H54 (cell line): ENCODE measurements at regions not wholly inside any gene's neighbourhood (a gene's known extent, or its start where the extent isn't known, plus 50 kb on each side); places are given as distances from the start of the nearest gene placed in this dataset.
"Not testable (repeated sequence)": the region's sequence is repeated elsewhere in the genome, so short reads cannot be mapped to it uniquely, and the experiment has no call there.

Experiments
- DNase-seq: peaks from one replicate; pipeline ENCODE4 v3.0.0; 2011; ENCODE audit warnings: low spot score, mixed read lengths; ENCODE audit not compliant: insufficient read length
- FAIRE-seq: peaks from 3 replicates; lab custom pipeline; 2011; peaks lifted over from hg19 to GRCh38; lab: Jason Lieb, UNC
- POLR2A ChIP-seq: IDR thresholded peaks from 2 replicates; pipeline ENCODE4 v1.6.1; 2011; ENCODE audit warnings: low read depth, mild to moderate bottlenecking, low read length

DNA sequence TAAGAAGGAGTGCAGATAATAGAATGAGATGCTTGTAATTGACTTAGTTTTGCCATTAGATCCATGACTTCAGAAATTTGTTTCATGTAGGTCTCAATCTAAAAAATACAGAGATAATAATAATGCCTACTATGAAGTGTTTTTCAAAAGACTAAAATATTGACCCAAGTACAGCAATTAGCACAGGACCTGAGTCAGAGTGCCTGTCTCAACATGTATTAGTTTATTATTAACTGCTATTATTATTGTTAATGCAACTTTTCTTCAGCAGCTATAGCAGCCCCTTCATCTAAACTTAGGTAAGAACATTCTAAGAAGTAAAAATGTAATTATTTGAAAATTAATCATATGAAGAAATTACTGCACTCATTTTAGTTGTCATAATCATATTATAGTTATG, 82.9 kb upstream of the HGF start:
- DNase-seq (no peak), FAIRE-seq (no peak)
- TF ChIP-seq POLR2A = no peak

DNA sequence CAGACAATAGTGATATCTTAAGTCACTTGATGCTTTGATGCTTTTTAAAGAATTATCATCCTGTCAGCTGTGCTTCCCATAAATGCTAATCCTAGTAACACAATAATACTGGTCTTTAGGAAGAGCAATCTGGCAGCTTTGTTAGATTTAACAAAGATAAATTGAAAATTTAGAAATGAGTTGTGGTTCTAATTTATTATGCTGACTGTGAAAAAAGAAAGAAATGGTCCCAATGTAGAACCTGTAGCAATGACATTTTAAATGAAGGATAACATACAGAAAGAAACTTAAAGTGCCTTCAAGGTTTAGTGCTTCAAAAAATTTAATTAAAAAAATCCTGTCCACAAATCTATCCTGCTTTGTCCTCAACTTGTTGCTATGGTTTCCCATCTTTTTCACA, 81.6 kb upstream of the HGF start:
- FAIRE-seq (no peak), DNase-seq (no peak)
- TF ChIP-seq POLR2A = no peak

DNA sequence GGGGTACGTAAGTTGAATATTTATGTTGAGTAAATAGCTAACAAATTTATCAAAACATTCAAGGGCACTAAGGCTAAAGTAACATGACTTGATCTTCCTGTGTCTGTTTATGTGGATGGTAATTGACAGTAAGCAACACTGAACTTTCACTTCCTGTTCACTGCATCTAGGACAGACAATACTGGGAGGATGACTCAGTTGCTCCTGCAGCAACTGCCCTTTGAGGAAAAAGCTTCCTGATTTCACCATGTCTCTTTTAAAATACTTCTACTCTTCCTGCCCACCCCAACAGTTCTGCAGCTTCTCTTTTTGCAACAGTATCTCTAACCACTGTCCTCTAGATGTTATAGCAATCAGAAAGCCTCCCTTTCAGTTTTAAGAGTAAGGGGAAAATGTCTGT, 76.6 kb upstream of the HGF start:
- DNase-seq (no peak), FAIRE-seq (no peak)
- no peak for TF ChIP-seq POLR2A

DNA sequence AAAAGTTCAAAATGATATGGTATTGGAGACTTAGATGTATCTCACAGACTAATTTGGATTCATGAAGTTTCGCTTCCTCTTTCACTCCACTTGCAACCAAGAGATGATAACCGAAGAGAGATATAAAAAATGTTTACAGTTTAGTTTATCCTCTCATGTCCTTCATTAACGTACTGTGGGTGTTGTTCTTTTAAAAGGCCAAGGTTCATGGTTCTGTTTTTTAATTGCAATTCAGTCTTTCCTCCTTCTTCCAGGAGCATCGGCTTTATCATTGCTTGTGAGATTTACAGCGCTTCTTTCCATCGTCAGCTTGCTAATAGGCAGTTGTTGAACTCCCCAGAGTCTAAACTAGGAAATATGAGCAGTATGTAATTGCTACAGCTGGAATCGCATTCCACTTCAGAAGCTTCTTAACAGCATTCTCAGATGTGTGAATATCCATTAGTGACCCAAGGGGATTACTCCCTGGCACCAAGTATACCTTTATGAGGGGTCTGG, 75.9 kb upstream of the HGF start:
- TF ChIP-seq POLR2A = no peak
- DNase-seq (no peak), FAIRE-seq (no peak)

DNA sequence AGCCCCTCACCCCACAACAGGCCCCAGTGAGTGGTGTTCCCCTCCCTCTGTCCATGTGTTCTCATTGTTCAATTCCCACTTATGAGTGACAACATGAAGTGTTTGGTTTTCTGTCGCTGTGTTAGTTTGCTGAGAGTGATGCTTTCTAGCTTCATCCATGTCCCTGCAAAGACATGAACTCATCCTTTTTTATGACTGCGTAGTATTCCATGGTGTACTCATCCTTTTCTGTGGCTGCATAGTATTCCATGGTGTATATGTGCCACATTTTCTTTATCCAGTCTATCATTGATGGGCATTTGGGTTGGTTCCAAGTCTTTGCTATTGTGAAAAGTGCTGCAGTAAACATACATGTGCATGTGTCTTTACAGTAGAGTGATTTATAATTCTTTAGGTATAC, 73.8 kb upstream of the HGF start:
- not testable (repeated sequence) for FAIRE-seq, DNase-seq

DNA sequence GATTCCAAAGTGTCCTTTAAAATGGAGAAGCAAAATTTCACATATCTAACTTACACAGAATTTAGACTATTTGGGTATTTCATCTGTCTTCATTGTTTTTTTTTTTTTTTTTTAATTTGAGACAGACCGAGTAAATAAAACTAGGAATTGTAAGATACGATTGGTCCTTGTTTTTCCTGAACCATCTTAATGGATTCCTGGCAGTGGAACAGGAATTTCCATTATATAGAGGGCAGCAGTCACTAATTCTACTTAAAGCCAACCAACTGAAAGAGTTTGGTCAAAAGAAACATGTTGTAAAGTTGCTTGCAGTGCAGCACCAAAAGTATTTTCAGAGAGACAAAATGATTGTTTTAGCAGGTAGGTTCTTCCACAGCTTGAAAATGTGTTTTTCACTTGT, 72.5 kb upstream of the HGF start:
- DNase-seq (no peak), FAIRE-seq (no peak)
- no peak for TF ChIP-seq POLR2A

DNA sequence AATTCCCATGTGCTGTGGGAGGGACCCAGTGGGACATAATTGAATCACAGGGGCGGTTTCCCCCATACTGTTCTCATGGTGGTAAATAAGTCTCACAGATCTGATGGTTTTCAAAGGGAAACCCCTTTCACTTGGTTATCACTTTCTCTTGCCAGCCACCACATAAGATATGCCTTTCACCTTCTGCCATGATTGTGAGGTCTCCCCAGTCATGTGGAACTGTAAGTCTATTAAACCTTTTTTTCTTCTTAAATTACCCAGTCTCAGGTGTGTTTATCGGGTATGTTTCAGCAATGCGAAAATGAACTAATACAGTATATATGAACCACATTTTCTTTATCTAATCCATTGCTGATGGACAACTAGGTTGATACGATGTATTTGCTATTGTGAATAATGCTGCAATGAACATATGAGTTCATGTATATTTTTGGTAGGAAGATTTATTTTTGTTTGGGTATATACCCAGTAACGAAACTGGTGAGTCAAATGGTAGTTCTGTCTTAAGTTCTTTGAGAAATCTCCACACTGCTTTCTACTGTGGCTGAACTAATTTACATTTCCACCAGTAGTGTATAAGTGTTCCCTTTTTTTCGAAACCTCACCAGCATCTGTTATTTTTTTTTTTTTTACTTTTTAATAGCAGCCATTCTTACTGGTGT, 70.0 kb upstream of the HGF start:
- DNase-seq (no peak), FAIRE-seq (no peak)
- TF ChIP-seq POLR2A = no peak

DNA sequence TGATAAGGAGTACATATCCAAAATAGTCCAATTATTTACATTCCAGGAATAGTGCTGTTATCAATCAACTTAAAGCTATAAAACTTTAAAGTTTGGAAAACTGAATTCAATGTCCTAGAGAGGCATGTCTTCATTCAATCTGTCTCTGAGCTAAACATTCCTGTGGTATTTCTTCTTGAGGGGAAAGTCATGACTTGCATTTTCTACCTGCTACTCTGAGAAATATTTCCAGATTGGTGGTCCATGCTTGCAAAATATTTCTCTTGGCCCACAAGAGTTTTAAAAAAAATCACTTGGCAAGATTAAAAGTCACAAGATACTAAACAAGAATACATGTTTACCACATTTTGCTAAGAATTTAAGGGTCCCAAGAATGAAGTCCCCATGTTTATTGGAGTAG, 63.6 kb upstream of the HGF start:
- no peak for TF ChIP-seq POLR2A
- FAIRE-seq (no peak), DNase-seq (no peak)

DNA sequence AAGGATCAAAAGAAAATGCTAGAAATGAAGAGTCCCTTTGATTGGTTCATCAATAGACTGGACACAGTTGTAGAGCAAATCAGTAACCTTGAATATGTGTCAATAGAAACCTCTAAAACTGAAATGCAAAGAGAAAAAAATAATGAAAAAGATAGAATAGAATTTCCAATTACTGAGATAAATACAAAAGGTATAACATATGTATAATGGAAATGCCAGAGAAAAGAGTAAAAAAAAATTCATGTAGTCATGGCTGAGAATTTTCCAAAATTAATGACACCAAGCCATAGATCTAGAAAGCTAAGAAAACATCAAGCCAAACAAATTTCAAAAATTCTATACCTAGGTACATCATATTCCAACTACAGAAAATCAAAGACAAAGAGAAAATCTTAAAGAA, 62.0 kb upstream of the HGF start:
- FAIRE-seq = no peak
- no peak for DNase-seq
- no peak for TF ChIP-seq POLR2A

DNA sequence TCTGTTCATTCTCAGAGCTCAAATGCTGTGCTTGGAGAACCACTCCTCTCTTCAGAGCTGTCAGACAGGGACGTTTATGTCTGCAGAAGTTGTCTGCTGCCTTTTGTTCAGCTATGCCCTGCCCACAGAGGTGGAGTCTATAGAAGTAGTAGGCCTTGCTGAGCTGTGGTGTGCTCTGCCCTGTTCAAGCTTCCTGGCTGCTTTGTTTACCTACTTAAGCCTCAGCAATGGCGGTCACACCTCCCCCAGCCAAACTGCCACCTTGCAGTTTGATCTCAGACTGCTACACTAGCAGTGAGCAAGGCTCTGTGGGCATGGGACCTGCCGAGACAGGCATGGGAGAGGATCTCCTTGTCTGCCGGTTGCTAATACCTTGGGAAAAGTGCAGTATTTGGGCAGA, 59.7 kb upstream of the HGF start:
- DNase-seq, FAIRE-seq: not testable (repeated sequence)

DNA sequence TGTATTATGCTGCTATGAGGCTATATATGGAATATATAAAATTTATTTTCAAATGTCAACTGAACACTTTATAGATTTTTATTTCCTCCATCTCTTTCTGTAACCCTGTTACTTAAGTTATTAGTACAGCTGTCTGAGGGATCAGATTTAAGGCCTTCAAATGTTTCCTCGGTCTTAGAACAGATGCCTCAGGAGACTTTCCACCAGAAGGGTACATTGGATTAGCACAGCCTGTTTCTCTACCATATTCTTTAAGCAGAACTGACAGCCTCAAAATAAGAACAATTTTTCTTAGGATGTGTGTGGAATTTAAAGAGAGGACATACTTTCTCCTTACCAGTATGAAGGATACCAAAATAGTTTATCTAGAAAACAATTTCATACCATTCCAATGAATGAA, 53.0 kb upstream of the HGF start:
- DNase-seq (no peak), FAIRE-seq (no peak)
- no peak for TF ChIP-seq POLR2A

DNA sequence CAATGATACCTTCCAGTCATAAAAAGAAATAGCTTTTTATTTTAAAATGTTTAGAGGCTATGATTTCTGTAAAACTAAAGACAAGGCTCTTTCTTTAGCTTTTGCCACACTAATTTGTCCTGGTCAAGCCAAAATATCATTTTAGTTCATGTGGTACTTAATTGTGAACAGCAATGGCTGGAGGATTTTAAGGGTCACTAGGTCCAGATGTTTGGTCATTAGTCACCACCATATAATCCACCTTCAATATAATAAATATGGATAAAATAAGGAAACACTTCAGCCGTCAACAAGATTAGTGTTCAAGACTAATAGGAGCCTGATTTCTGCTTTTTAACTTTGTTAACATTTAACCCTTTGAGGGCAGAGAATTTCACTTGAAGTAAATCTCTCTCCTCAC, 50.0 kb upstream of the HGF start:
- FAIRE-seq = no peak
- TF ChIP-seq POLR2A = no peak
- no peak for DNase-seq
